CD4-positive, alpha-beta T cell treated with Interleukin-17A for 1 hour (primary cell): ENCODE measurements at regions not wholly inside any gene's neighbourhood (a gene's known extent, or its start where the extent isn't known, plus 50 kb on each side); places are given as distances from the start of the nearest gene placed in this dataset.

ENCODE experiments used
- DNase-seq: peaks from one replicate; pipeline ENCODE4 v3.0.0-alpha.2; 2020

GRCh38 chr22:49026494-49027367 is 800.9 kb downstream of the BRD1 start:
- DNase-seq: no peak

- DNase-seq: no peak
Observed at GRCh38 chr22:49025791-49026493, 801.7 kb downstream of the BRD1 start.

- no peak for DNase-seq
Observed at GRCh38 chr22:49024775-49025440, 802.8 kb downstream of the BRD1 start.

- no peak for DNase-seq
Observed at GRCh38 chr22:49023879-49024774, 803.5 kb downstream of the BRD1 start.

GRCh38 chr22:49023161-49023878 is 804.4 kb downstream of the BRD1 start:
- no peak for DNase-seq

GRCh38 chr22:49022816-49023160 is 804.9 kb downstream of the BRD1 start:
- no peak for DNase-seq

GRCh38 chr22:49021926-49022815 is 805.5 kb downstream of the BRD1 start:
- DNase-seq: no peak

- no peak for DNase-seq
Observed at GRCh38 chr22:49021131-49021925, 806.3 kb downstream of the BRD1 start.

GRCh38 chr22:49019737-49020713 is 807.6 kb downstream of the BRD1 start:
- no peak for DNase-seq

- no peak for DNase-seq
Observed at GRCh38 chr22:49018601-49019000, 809.1 kb downstream of the BRD1 start.

- no peak for DNase-seq
Observed at GRCh38 chr22:49017482-49018329, 810.0 kb downstream of the BRD1 start.

GRCh38 chr22:49016909-49017481 is 810.7 kb downstream of the BRD1 start:
- DNase-seq: no peak

- no peak for DNase-seq
Observed at GRCh38 chr22:49015993-49016908, 811.4 kb downstream of the BRD1 start.

GRCh38 chr22:49015459-49015858 is 812.2 kb downstream of the BRD1 start:
- DNase-seq: no peak

GRCh38 chr22:49014227-49015201 is 813.2 kb downstream of the BRD1 start:
- DNase-seq: no peak
